GM18868 (cell line): ENCODE measurements at regions not wholly inside any gene's neighbourhood (a gene's known extent, or its start where the extent isn't known, plus 50 kb on each side); places are given as distances from the start of the nearest gene placed in this dataset.

Experiments
- ATAC-seq: cut with Tn5 transposase; IDR thresholded peaks from one replicate; pipeline ENCODE4 v1.9.1; 2021; ENCODE audit warnings: mild to moderate bottlenecking, moderate library complexity; ENCODE audit not compliant: unreplicated experiment

DNA sequence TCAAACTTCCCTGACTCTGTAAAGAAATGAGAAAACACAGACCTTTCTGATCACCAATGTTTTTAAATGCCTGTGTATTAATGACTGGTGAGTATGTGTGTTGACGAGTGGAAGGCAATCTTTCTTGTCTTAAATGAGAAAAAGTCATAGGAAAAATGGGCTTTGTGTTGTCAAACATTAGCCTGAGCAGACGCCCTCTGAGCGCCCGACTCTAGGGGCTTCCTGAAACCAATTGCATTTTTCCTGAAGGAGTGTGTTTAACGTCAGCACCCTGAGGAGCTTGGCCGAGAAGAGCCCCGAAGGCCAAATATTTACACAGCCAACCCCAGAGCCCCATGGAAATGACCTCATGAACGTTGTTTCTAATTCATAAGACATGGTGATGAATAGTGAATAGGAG is 154.3 kb downstream of the PHF2 start:
- ATAC-seq = no peak

DNA sequence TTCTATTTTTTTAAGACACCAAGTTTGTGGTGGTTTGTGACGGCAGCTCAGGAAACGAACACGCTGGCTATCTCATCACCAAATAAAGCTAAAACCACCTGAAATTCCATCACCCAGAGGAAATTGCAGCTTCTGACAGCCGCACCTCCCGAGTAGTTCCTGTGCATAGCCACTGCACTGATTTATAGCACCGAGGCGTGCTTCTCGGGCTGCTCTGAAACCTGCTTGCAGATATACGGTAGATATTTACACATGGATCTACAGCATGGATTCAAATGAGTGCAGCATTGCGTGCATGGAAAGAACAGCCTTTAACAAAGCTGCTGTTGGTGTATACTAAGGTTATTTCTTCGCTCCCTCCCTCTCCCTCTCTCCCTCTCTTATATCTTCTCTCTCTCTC is 153.8 kb downstream of the PHF2 start:
- ATAC-seq = no peak
